ENCODE measurements at regions not wholly inside any gene's neighbourhood (a gene's known extent, or its start where the extent isn't known, plus 50 kb on each side); places are given as distances from the start of the nearest gene placed in this dataset.

- no peak overlapping the region for H3K27ac ChIP-seq
- CTCF ChIA-PET, result no interaction called here
- POLR2A ChIA-PET (ENCODE audit: low non-redundant PET), result no interaction called here
- DNase-seq (ENCODE audit: low spot score), result no peak
- no peak for TF ChIP-seq CTCF (conservative IDR thresholded peaks at IDR 0.05; ENCODE audit: low read depth)
Observed at GRCh38 chr12:75922944-75923642, 108.5 kb downstream of the PHLDA1 start.

GRCh38 chr12:75921622-75922289 is 109.8 kb downstream of the PHLDA1 start:
- TF ChIP-seq CTCF (conservative IDR thresholded peaks at IDR 0.05; ENCODE audit: low read depth), result no peak
- DNase-seq (ENCODE audit: low spot score), result no peak
- POLR2A ChIA-PET (ENCODE audit: low non-redundant PET), result no interaction called here
- H3K27ac ChIP-seq, result no peak overlapping the region
- CTCF ChIA-PET, result interaction anchor here (0.6 to 0.7 kb wide), 3 partner anchors 353 to 575 kb away, joined by 3 read pairs; no protein-coding TSS in a partner anchor

- no peak overlapping the region for H3K27ac ChIP-seq
- no peak for TF ChIP-seq CTCF (conservative IDR thresholded peaks at IDR 0.05; ENCODE audit: low read depth)
- CTCF ChIA-PET, result interaction anchor here (0.7 kb wide), 1 partner anchor 453 kb away, joined by 3 read pairs; no protein-coding TSS in a partner anchor
- POLR2A ChIA-PET (ENCODE audit: low non-redundant PET), result no interaction called here
- no peak for DNase-seq (ENCODE audit: low spot score)
Observed at GRCh38 chr12:75917715-75918114, 113.9 kb downstream of the PHLDA1 start.

- ChIA-PET POLR2A (ENCODE audit: low non-redundant PET) (no interaction called here), CTCF (no interaction called here)
- no peak for TF ChIP-seq CTCF (conservative IDR thresholded peaks at IDR 0.05; ENCODE audit: low read depth)
- H3K27ac ChIP-seq, result no peak overlapping the region
- DNase-seq (ENCODE audit: low spot score), result no peak
Observed at GRCh38 chr12:75917083-75917482, 114.5 kb downstream of the PHLDA1 start.

GRCh38 chr12:75913502-75914351 is 117.8 kb downstream of the PHLDA1 start:
- H3K27ac ChIP-seq, result no peak overlapping the region
- no peak for DNase-seq (ENCODE audit: low spot score)
- CTCF ChIA-PET, result no interaction called here
- POLR2A ChIA-PET (ENCODE audit: low non-redundant PET), result interaction anchor here (0.6 kb wide), 1 partner anchor 43 kb away, joined by 3 read pairs; no protein-coding TSS in a partner anchor
- TF ChIP-seq CTCF (conservative IDR thresholded peaks at IDR 0.05; ENCODE audit: low read depth), result no peak

Data from RWPE1 (cell line).